Right atrium auricular region (tissue), 2 donors: ENCODE measurements at regions not wholly inside any gene's neighbourhood (a gene's known extent, or its start where the extent isn't known, plus 50 kb on each side); places are given as distances from the start of the nearest gene placed in this dataset.
"Not testable (repeated sequence)": the region's sequence is repeated elsewhere in the genome, so short reads cannot be mapped to it uniquely, and the experiment has no call there.

Experiments used
- DNase-seq: peaks from one replicate; pipeline ENCODE4 v3.0.0-alpha.2; 2019; ENCODE audit warnings: low spot score
- H3K27ac ChIP-seq, 2 donors: fragments of 200-600 bp; sonication (generic); 1 replicate in 1 of 2; 2 replicates in 1 of 2; pipeline ENCODE4 v1.5.1; 2016 to 2019
- H3K27me3 ChIP-seq, 2 donors: fragments of 200-600 bp; sonication (generic); one replicate each; pipeline versions ENCODE4 v1.5.1 to v1.6.0; 2017 to 2019
- H3K36me3 ChIP-seq: fragments of 200-600 bp; sonication (generic); one replicate; pipeline ENCODE4 v1.5.1; 2016
- H3K4me1 ChIP-seq, 2 donors: fragments of 200-600 bp; sonication (generic); one replicate each; pipeline versions ENCODE4 v1.5.1 to v1.6.0; 2017 to 2019
- H3K4me3 ChIP-seq, 2 donors: fragments of 200-600 bp; sonication (generic); 1 replicate in 1 of 2; 2 replicates in 1 of 2; pipeline ENCODE4 v1.5.1; 2017 to 2019; ENCODE audit warnings: mild to moderate bottlenecking in 1 of 2, moderate library complexity in 1 of 2
- H3K9me3 ChIP-seq, 2 donors: fragments of 200-600 bp; sonication (generic); one replicate each; pipeline ENCODE4 v1.5.1; 2019
- TF ChIP-seq, protein P1 (sequence below), 2 donors: fragments of 200-600 bp; sonication (generic); IDR thresholded peaks; one replicate each; pipeline ENCODE4 v1.5.1; 2019; ENCODE audit warnings: antibody characterized with exemption in 2 of 2

DNA sequence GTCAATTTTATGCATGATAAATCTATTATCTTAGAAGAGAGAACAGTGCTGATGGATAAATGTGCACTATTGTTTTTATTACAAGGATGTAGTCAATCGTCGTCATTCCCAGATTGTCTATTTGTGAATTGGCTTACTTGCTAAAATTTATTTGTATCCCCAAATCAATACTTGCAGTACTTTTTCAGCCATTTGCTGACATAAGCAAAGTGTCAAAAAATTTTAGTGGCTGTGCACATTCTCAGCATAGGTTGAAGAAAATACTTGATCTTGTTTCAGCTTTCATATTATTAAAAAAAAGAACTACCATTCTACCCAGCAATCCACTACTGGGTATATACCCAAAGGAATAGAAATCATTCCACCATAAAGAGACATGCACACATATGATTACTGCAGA is 477.9 kb upstream of the CA10 start:
- H3K27me3 ChIP-seq: no peaks in the 10 kb centered on the region
- TF ChIP-seq, protein P1, sequence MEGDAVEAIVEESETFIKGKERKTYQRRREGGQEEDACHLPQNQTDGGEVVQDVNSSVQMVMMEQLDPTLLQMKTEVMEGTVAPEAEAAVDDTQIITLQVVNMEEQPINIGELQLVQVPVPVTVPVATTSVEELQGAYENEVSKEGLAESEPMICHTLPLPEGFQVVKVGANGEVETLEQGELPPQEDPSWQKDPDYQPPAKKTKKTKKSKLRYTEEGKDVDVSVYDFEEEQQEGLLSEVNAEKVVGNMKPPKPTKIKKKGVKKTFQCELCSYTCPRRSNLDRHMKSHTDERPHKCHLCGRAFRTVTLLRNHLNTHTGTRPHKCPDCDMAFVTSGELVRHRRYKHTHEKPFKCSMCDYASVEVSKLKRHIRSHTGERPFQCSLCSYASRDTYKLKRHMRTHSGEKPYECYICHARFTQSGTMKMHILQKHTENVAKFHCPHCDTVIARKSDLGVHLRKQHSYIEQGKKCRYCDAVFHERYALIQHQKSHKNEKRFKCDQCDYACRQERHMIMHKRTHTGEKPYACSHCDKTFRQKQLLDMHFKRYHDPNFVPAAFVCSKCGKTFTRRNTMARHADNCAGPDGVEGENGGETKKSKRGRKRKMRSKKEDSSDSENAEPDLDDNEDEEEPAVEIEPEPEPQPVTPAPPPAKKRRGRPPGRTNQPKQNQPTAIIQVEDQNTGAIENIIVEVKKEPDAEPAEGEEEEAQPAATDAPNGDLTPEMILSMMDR (IDR thresholded peaks at IDR 0.05): no peak
- no peaks in the 10 kb centered on the region for H3K4me1 ChIP-seq
- DNase-seq: no peak
- no peaks in the 10 kb centered on the region for H3K36me3 ChIP-seq
- no peaks in the 10 kb centered on the region for H3K9me3 ChIP-seq
- no peak overlapping the region for H3K27ac ChIP-seq
- H3K4me3 ChIP-seq: no peak overlapping the region

DNA sequence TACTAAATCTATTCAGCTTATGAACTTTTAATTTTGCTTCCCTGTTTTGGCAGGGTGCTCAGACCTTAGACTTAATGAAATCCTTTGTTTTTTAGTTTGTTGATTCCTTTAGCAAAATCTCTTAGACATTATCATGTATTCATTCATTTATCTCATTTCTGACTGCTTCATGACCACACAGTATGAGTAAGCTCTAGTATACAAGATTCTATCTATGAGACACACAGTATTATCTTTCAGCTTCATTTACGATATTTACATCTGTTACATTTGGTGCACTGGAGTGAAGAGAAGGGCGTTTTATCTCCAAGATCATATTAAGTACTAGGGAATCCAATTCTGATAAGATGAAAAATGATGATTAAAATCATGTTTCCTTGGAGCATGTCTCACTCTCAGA is 448.1 kb upstream of the CA10 start:
- no peaks in the 10 kb centered on the region for H3K9me3 ChIP-seq
- H3K27ac ChIP-seq: no peak overlapping the region
- TF ChIP-seq, protein P1 (IDR thresholded peaks at IDR 0.05): no peak
- no peak overlapping the region for H3K4me3 ChIP-seq
- no peak for DNase-seq
- H3K4me1 ChIP-seq: no peaks in the 10 kb centered on the region
- H3K36me3 ChIP-seq: no peaks in the 10 kb centered on the region
- no peaks in the 10 kb centered on the region for H3K27me3 ChIP-seq

DNA sequence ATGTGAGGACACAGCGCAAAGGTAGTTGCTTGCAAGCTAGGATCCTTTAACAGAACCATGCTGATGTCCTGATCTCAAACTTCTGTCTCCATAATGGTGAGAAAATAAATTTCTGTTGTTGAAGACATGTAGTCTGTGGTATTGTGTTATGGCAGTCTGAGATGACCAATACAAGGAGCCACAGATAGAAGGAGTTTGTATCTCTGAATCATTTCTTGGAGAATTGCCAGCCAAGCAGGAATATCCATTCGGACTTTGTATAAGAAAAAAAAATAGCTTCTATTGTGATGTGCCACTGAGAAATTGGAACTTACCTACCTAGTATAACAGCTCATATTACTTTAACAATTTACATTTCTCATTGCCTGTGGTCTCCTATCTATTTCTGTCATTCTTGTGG is 447.6 kb upstream of the CA10 start:
- Histone ChIP-seq H3K4me1 (no peaks in the 10 kb centered on the region), H3K27me3 (no peaks in the 10 kb centered on the region), H3K27ac (no peak overlapping the region), H3K36me3 (no peaks in the 10 kb centered on the region), H3K9me3 (no peaks in the 10 kb centered on the region), H3K4me3 (no peak overlapping the region)
- DNase-seq: no peak
- TF ChIP-seq, protein P1 (IDR thresholded peaks at IDR 0.05): no peak

DNA sequence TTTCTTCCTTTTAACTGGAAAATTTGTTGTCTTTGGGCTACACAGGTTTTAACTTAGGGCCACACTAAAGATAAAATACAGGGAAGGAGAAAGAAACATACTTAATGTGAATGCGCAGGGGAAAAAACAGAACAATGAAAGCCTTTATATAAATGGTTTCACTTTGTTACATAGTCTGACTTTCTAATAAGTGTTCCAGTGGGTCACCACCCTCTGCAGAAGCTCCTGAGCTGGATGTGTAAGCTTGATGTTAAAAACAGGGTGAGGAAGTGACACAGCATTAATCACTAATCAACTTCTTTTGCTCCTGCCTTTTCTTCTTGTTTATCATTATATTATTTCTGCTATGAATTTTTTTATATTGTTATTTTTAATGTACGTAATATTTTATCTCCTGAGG is 445.6 kb upstream of the CA10 start:
- Histone ChIP-seq H3K4me3 (no peak overlapping the region), H3K27ac (no peak overlapping the region), H3K9me3 (no peaks in the 10 kb centered on the region), H3K27me3 (no peaks in the 10 kb centered on the region), H3K36me3 (no peaks in the 10 kb centered on the region), H3K4me1 (no peaks in the 10 kb centered on the region)
- DNase-seq: no peak
- TF ChIP-seq, protein P1 (IDR thresholded peaks at IDR 0.05): no peak

DNA sequence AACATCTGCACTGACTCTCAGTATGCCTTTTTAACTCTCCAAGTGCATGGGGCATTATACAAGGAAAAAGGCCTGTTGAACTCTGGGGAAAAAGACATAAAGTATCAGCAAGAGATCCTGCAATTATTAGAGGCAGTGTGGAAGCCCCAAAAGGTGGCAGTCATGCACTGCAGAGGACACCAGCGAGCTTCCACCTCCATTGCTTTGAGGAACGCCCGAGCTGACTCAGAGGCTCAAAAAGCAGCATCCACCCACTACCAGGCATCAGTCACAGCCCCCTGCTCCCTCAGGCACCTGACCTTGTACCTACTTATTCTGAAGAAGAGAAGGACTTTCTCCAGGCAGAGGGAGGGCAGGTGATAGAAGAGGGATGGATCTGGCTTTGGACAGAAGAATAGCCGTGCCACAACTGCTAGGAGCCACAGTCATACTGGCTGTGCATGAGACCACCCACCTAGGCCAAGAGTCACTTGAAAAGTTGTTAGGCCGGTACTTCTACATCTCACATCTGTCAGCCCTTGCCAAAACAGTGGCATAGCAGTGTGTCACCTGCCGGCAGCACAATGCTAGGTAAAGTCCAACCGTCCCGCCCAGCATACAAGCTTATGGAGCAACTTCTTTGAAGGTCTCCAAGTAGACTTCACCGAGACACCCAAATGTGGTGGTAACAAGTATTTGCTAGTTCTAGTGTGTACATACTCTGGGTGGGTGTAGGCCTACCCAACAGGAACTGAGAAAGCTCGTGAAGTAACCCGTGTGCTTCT is 439.1 kb upstream of the CA10 start:
- H3K27me3 ChIP-seq, H3K4me1 ChIP-seq, H3K9me3 ChIP-seq, H3K27ac ChIP-seq, H3K4me3 ChIP-seq, H3K36me3 ChIP-seq, DNase-seq: not testable (repeated sequence)

DNA sequence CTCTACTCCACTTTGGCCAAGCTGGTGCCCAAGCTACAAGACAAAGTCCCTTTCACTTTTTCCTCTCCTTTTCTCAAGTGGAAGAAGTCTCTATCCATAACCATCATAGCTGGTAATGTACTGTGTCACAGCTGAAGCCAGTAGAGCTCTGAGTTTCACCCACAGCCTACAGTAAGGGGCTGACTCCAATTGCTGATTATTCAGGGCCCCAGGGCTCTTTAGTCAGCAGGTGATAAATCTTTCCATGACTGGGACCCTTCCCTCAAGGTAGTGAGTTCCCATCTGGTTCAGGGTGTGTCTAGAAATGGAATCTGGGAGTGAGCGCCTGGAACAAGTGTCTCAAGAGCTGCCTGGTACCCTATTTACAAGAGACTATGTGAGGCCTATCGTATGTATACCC is 436.0 kb upstream of the CA10 start:
- H3K36me3 ChIP-seq: no peaks in the 10 kb centered on the region
- no peak overlapping the region for H3K4me3 ChIP-seq
- DNase-seq: no peak
- H3K27me3 ChIP-seq: no peaks in the 10 kb centered on the region
- H3K4me1 ChIP-seq: no peaks in the 10 kb centered on the region
- TF ChIP-seq, protein P1 (IDR thresholded peaks at IDR 0.05): no peak
- no peak overlapping the region for H3K27ac ChIP-seq
- peaks cover 0 to under 1% of the 10 kb centered on the region in 2 donors for H3K9me3 ChIP-seq
